GM10847 (cell line): ENCODE measurements at regions not wholly inside any gene's neighbourhood (a gene's known extent, or its start where the extent isn't known, plus 50 kb on each side); places are given as distances from the start of the nearest gene placed in this dataset.

ENCODE experiments used
- POLR2A ChIP-seq: IDR thresholded peaks from 2 replicates; pipeline ENCODE4 v1.6.1; 2011; ENCODE audit not compliant: insufficient read length; ENCODE audit errors: extremely low read depth

GRCh38 chr19:27972291-27973040 is 1240.5 kb downstream of the UQCRFS1 start:
- no peak for TF ChIP-seq POLR2A

DNA sequence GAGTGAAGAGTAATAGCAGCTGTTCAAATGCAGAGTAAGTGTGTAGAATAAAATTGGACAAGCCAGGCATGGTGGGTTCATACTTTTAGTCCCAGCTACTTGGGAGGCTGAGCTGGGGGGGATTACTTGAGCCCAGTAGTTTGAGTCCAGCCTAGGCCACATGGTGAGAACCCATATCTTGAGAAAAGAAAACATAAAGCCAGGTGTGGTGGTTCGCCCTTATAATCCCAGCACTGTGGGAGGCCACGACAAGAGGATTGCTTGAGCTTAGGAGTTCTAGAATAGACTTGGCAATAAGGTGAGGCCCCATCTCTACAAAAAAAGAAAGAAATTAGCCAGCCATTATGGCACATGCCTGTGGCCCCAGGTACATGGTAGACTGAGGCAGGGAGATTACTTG is 1241.1 kb downstream of the UQCRFS1 start:
- TF ChIP-seq POLR2A: no peak

DNA sequence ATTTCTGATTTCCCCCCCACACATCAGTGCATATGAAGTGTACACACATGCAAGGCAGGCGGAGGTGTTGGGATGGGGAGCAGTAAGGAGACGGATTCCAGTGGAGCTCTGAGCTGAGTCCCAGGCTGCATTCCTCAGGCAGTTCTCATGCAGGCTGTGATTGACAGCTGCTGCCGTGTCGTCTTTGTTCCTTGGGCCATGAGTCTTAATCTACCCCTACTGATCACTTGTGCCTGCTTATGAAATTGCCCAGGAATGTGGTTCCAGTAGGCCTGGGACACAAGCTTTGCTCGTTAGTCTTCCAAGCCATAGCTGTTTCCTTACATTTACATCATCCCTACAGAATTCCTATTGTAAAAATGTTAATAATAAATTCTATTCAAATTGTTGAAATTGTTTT is 1241.9 kb downstream of the UQCRFS1 start:
- TF ChIP-seq POLR2A: no peak

- no peak for TF ChIP-seq POLR2A
Measured at GRCh38 chr19:27966390-27966816, 1246.5 kb downstream of the UQCRFS1 start.

DNA sequence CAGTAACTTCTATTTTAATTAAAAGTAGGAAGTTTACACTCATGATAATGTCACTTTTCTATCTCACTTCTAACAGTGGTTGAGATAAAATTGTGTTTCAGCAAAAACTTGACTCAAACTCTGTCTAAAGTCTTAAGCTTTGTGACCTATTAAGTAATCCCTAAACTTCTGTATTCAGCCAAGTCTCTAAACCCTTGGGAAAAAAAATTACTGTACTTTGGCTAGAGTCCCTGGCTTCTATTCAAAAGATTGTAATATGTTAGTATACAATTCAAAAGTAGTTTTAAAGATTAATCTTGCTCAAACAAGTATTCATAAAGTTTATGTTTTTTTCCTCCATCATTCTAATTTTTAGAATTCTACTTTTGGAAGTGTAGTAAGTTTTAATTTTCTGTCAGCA is 1248.8 kb downstream of the UQCRFS1 start:
- no peak for TF ChIP-seq POLR2A

- TF ChIP-seq POLR2A: no peak
Measured at GRCh38 chr19:27962264-27962663, 1250.7 kb downstream of the UQCRFS1 start.

DNA sequence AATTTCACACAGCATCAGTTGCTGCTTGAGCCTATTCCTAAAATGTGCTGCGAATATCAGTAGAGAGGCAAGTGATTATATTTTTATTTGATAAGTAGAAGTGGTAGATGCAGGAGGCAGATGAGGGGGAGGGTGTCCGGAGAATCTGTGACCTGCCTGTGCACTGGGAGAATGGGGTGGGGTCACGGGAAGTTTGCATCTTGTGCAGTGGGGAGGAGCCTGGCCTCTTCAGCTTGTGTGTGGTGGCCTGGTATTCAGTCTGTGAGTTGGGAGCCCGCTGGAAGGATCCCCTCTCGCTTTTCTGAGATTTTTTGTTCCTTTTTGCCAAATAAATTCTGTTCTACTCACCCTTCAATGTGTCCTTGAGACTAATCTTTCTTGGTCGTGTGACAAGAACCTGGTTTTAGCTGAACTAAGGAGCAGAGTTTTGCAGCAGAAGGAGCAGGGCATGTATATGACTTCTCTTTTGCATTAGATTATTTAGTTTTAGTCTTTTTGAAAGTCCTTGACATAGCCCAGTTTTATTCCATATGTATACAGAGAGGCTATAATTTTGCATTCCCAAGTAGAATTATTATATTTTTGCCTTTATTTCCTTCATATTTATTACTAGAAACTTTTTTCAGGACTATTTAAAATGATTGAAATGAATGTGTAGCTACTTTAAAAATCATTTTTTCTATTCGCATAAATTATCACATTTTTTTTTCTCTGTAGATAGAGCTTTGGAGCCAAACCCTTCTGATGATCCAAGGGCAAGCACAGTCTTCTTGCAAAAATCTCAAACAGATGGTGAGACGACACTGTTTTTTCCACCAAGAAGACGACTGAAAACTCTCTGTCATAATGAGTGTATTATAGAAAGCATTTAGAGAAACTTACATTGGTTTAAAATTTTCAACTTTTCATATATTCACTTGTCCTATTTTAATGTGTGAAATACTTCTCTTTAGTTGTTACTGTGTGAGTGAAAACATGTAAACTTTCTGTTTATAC is 1257.2 kb downstream of the UQCRFS1 start:
- TF ChIP-seq POLR2A: no peak

GRCh38 chr19:27936139-27936538 is 1276.8 kb downstream of the UQCRFS1 start:
- no peak for TF ChIP-seq POLR2A

- TF ChIP-seq POLR2A: no peak
Measured at GRCh38 chr19:27935669-27936068, 1277.3 kb downstream of the UQCRFS1 start.

DNA sequence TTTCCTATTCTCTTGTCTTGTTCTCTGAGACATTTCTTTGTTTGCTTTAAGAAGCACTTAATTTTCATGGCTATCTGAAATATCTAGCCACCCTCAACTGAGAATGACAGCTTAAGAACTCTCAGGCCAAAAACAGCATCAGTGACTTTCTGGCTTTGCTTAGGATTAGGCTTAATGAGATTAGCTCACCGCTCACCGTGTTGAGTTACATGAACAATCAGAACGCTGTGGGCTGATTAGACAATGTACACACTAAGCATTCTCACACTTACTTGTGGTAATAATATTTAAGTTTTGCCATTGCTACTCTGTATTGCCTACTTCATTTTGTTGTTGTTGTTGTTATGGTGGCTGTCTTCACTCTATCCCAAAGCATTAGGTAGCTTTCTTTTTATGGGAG is 1283.6 kb downstream of the UQCRFS1 start:
- no peak for TF ChIP-seq POLR2A

GRCh38 chr19:27925202-27925601 is 1287.7 kb downstream of the UQCRFS1 start:
- no peak for TF ChIP-seq POLR2A

DNA sequence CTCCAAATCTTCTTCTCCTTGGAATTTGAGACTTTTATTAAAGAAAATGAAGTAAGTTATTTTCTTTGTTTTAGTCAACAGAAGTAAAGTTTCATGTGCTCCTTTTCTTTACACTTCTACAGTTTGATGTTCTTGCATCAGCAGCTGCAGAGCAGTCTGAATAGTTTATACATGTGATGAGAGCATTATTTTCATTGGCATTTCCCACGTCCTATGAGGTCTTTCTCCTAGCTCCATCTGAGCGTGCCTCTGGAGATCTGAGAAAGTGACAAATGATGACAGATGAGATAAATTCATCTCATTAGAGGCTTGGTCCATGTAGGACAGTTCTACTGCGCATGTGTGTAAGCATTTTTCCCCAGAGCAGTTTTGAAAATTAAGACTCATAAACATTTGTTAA is 1290.0 kb downstream of the UQCRFS1 start:
- no peak for TF ChIP-seq POLR2A

- no peak for TF ChIP-seq POLR2A
Measured at GRCh38 chr19:27920774-27921173, 1292.2 kb downstream of the UQCRFS1 start.

DNA sequence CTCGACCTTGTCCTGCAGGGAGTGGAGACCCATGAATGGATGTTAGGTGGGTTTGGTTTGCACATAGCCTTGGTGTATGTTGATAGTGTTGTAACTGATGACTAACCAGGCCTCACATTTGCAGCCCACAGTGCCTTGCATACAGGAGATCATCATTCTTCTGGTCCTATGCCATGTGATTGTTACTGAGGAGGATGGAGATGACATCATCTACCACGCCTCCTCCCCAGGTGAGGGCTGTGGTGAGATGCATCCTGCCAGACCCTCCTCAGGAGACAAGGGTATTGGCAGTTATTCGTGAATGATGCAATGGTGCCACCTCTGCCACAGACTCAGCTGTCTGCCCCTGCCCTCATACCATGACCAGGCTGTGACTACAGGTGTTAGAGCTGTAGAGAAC is 1294.1 kb downstream of the UQCRFS1 start:
- no peak for TF ChIP-seq POLR2A

DNA sequence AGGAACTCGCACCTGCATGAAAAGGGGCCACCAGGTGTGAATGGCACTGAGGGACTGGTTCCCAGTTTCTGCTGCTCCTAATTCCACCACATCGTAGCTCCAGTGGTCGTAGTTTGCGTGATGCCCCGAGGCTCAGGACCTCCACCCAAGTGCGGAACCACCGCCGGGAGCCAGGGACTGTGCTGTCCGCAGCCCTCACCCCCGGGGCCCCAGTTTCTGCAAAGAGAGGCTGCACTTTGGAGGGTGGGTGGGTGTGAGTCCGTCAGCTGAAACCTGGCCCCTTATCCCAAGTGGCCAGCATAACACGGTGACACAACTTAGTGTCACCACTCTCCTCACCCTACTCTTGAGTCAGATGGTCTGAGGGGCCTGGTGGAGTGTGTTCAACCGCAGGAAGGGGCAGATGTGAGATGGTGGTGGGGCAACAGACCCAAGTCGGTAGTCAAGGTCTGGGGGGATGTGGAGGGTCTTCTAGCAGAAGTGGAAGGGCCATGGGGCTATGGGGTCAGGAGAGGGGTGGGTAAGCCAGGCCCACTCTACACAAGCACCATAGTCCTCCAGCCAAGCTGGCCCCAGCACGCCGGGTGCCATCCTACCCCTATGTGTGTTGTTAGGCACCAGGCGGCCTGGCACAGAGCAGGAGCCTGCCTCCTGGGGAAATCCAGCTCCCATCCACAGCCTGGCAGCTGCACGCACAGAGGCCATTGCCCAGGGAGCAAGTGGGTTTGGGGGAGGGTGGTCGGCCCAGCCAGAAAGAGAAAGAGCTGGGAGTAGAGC is 1301.6 kb downstream of the UQCRFS1 start:
- TF ChIP-seq POLR2A: no peak
